ENCODE measurements at regions not wholly inside any gene's neighbourhood (a gene's known extent, or its start where the extent isn't known, plus 50 kb on each side); places are given as distances from the start of the nearest gene placed in this dataset.

- DNase-seq (ENCODE audit: low spot score), result no peak
- H3K4me1 Mint-ChIP-seq (ENCODE audit: low read depth), result no peaks in the 10 kb centered on the region
Observed at GRCh38 chr2:180449171-180449915, 442.2 kb upstream of the CWC22 start.

GRCh38 chr2:180446492-180446891 lies 439.4 kb upstream of the CWC22 start:
- no peak overlapping the region for H3K27ac Mint-ChIP-seq
- no peak for DNase-seq (ENCODE audit: low spot score)
- no peaks in the 10 kb centered on the region for H3K36me3 Mint-ChIP-seq (ENCODE audit: low read depth)
- no peaks in the 10 kb centered on the region for H3K9me3 Mint-ChIP-seq
- no peak overlapping the region for H3K4me3 Mint-ChIP-seq
- no peaks in the 10 kb centered on the region for H3K27me3 Mint-ChIP-seq (ENCODE audit: low read depth)
- H3K4me1 Mint-ChIP-seq (ENCODE audit: low read depth), result no peaks in the 10 kb centered on the region

More at GRCh38 chr2:180449171-180449915, 442.2 kb upstream of the CWC22 start:
- Mint-ChIP-seq H3K27me3 (ENCODE audit: low read depth) (no peaks in the 10 kb centered on the region), H3K36me3 (ENCODE audit: low read depth) (no peaks in the 10 kb centered on the region), H3K4me3 (no peak overlapping the region), H3K27ac (no peak overlapping the region), H3K9me3 (no peaks in the 10 kb centered on the region)

- H3K36me3 Mint-ChIP-seq (ENCODE audit: low read depth), result no peaks in the 10 kb centered on the region
- no peaks in the 10 kb centered on the region for H3K9me3 Mint-ChIP-seq
- no peak for DNase-seq (ENCODE audit: low spot score)
- H3K4me1 Mint-ChIP-seq (ENCODE audit: low read depth), result no peaks in the 10 kb centered on the region
- no peaks in the 10 kb centered on the region for H3K27me3 Mint-ChIP-seq (ENCODE audit: low read depth)
- no peak overlapping the region for H3K4me3 Mint-ChIP-seq
- H3K27ac Mint-ChIP-seq, result no peak overlapping the region
Observed at GRCh38 chr2:180443888-180444287, 436.8 kb upstream of the CWC22 start.

- Mint-ChIP-seq H3K9me3 (no peaks in the 10 kb centered on the region), H3K4me1 (ENCODE audit: low read depth) (no peaks in the 10 kb centered on the region), H3K27ac (no peak overlapping the region), H3K4me3 (no peak overlapping the region), H3K36me3 (ENCODE audit: low read depth) (no peaks in the 10 kb centered on the region), H3K27me3 (ENCODE audit: low read depth) (no peaks in the 10 kb centered on the region)
- DNase-seq (ENCODE audit: low spot score), result no peak
Observed at GRCh38 chr2:180442860-180443644, 436.0 kb upstream of the CWC22 start.

GRCh38 chr2:180419212-180419611 lies 412.1 kb upstream of the CWC22 start:
- peaks cover 5% of the 10 kb centered on the region for H3K9me3 Mint-ChIP-seq
- no peaks in the 10 kb centered on the region for H3K36me3 Mint-ChIP-seq (ENCODE audit: low read depth)
- no peak overlapping the region for H3K4me3 Mint-ChIP-seq
- DNase-seq (ENCODE audit: low spot score), result no peak
- no peaks in the 10 kb centered on the region for H3K4me1 Mint-ChIP-seq (ENCODE audit: low read depth)
- H3K27ac Mint-ChIP-seq, result no peak overlapping the region
- H3K27me3 Mint-ChIP-seq (ENCODE audit: low read depth), result no peaks in the 10 kb centered on the region

GRCh38 chr2:180416627-180417026 lies 409.5 kb upstream of the CWC22 start:
- no peak overlapping the region for H3K4me3 Mint-ChIP-seq
- no peak overlapping the region for H3K27ac Mint-ChIP-seq
- no peaks in the 10 kb centered on the region for H3K27me3 Mint-ChIP-seq (ENCODE audit: low read depth)
- no peaks in the 10 kb centered on the region for H3K4me1 Mint-ChIP-seq (ENCODE audit: low read depth)
- peaks cover 5% of the 10 kb centered on the region for H3K9me3 Mint-ChIP-seq
- no peak for DNase-seq (ENCODE audit: low spot score)
- no peaks in the 10 kb centered on the region for H3K36me3 Mint-ChIP-seq (ENCODE audit: low read depth)

GRCh38 chr2:180413336-180413735 lies 406.2 kb upstream of the CWC22 start:
- no peaks in the 10 kb centered on the region for H3K4me1 Mint-ChIP-seq (ENCODE audit: low read depth)
- H3K4me3 Mint-ChIP-seq, result no peak overlapping the region
- no peaks in the 10 kb centered on the region for H3K27me3 Mint-ChIP-seq (ENCODE audit: low read depth)
- DNase-seq (ENCODE audit: low spot score), result no peak
- H3K9me3 Mint-ChIP-seq, result no peaks in the 10 kb centered on the region
- no peak overlapping the region for H3K27ac Mint-ChIP-seq
- no peaks in the 10 kb centered on the region for H3K36me3 Mint-ChIP-seq (ENCODE audit: low read depth)

GRCh38 chr2:180412219-180412618 lies 405.1 kb upstream of the CWC22 start:
- H3K27me3 Mint-ChIP-seq (ENCODE audit: low read depth), result no peaks in the 10 kb centered on the region
- H3K27ac Mint-ChIP-seq, result no peak overlapping the region
- H3K4me1 Mint-ChIP-seq (ENCODE audit: low read depth), result no peaks in the 10 kb centered on the region
- no peak for DNase-seq (ENCODE audit: low spot score)
- H3K36me3 Mint-ChIP-seq (ENCODE audit: low read depth), result no peaks in the 10 kb centered on the region
- H3K4me3 Mint-ChIP-seq, result no peak overlapping the region
- no peaks in the 10 kb centered on the region for H3K9me3 Mint-ChIP-seq

- H3K27me3 Mint-ChIP-seq (ENCODE audit: low read depth), result no peaks in the 10 kb centered on the region
- no peak for DNase-seq (ENCODE audit: low spot score)
- no peak overlapping the region for H3K4me3 Mint-ChIP-seq
- no peaks in the 10 kb centered on the region for H3K9me3 Mint-ChIP-seq
- no peak overlapping the region for H3K27ac Mint-ChIP-seq
- no peaks in the 10 kb centered on the region for H3K4me1 Mint-ChIP-seq (ENCODE audit: low read depth)
- H3K36me3 Mint-ChIP-seq (ENCODE audit: low read depth), result no peaks in the 10 kb centered on the region
Observed at GRCh38 chr2:180411661-180412060, 404.6 kb upstream of the CWC22 start.

GRCh38 chr2:180406687-180407086 lies 399.6 kb upstream of the CWC22 start:
- DNase-seq (ENCODE audit: low spot score), result no peak
- Mint-ChIP-seq H3K4me1 (ENCODE audit: low read depth) (no peaks in the 10 kb centered on the region), H3K9me3 (no peaks in the 10 kb centered on the region)

GRCh38 chr2:180405520-180405919 lies 398.4 kb upstream of the CWC22 start:
- Mint-ChIP-seq H3K27me3 (ENCODE audit: low read depth) (no peaks in the 10 kb centered on the region), H3K4me1 (ENCODE audit: low read depth) (no peaks in the 10 kb centered on the region), H3K4me3 (no peak overlapping the region), H3K27ac (no peak overlapping the region), H3K9me3 (no peaks in the 10 kb centered on the region), H3K36me3 (ENCODE audit: low read depth) (no peaks in the 10 kb centered on the region)
- DNase-seq (ENCODE audit: low spot score), result no peak

More at GRCh38 chr2:180406687-180407086, 399.6 kb upstream of the CWC22 start:
- Mint-ChIP-seq H3K27ac (no peak overlapping the region), H3K36me3 (ENCODE audit: low read depth) (no peaks in the 10 kb centered on the region), H3K27me3 (ENCODE audit: low read depth) (no peaks in the 10 kb centered on the region), H3K4me3 (no peak overlapping the region)

GRCh38 chr2:180394305-180394704 lies 387.2 kb upstream of the CWC22 start:
- H3K4me1 Mint-ChIP-seq (ENCODE audit: low read depth), result no peaks in the 10 kb centered on the region

GRCh38 chr2:180385601-180386201 lies 378.6 kb upstream of the CWC22 start:
- H3K9me3 Mint-ChIP-seq, result peaks cover 4% of the 10 kb centered on the region
- H3K27ac Mint-ChIP-seq, result no peak overlapping the region
- DNase-seq (ENCODE audit: low spot score), result no peak
- no peak overlapping the region for H3K4me3 Mint-ChIP-seq
- H3K36me3 Mint-ChIP-seq (ENCODE audit: low read depth), result no peaks in the 10 kb centered on the region
- no peaks in the 10 kb centered on the region for H3K4me1 Mint-ChIP-seq (ENCODE audit: low read depth)
- H3K27me3 Mint-ChIP-seq (ENCODE audit: low read depth), result no peaks in the 10 kb centered on the region

More at GRCh38 chr2:180394305-180394704, 387.2 kb upstream of the CWC22 start:
- no peaks in the 10 kb centered on the region for H3K27me3 Mint-ChIP-seq (ENCODE audit: low read depth)
- H3K9me3 Mint-ChIP-seq, result peaks cover 10% of the 10 kb centered on the region
- DNase-seq (ENCODE audit: low spot score), result no peak
- no peak overlapping the region for H3K4me3 Mint-ChIP-seq
- no peaks in the 10 kb centered on the region for H3K36me3 Mint-ChIP-seq (ENCODE audit: low read depth)
- H3K27ac Mint-ChIP-seq, result no peak overlapping the region

GRCh38 chr2:180376066-180376465 lies 369.0 kb upstream of the CWC22 start:
- no peaks in the 10 kb centered on the region for H3K36me3 Mint-ChIP-seq (ENCODE audit: low read depth)
- no peaks in the 10 kb centered on the region for H3K4me1 Mint-ChIP-seq (ENCODE audit: low read depth)
- no peak overlapping the region for H3K4me3 Mint-ChIP-seq
- H3K9me3 Mint-ChIP-seq, result no peaks in the 10 kb centered on the region
- no peaks in the 10 kb centered on the region for H3K27me3 Mint-ChIP-seq (ENCODE audit: low read depth)
- H3K27ac Mint-ChIP-seq, result no peak overlapping the region
- no peak for DNase-seq (ENCODE audit: low spot score)
